Activated CD8-positive, alpha-beta memory T cell treated with anti-CD3 and anti-CD28 coated beads, Interleukin-2, amount 10 ng/mL, durations not matched to agents 7 days and 5 days (primary cell): ENCODE measurements at regions not wholly inside any gene's neighbourhood (a gene's known extent, or its start where the extent isn't known, plus 50 kb on each side); places are given as distances from the start of the nearest gene placed in this dataset.

Source experiments
- ATAC-seq: fragments of 150-1000 bp; cut with Tn5 transposase; one replicate; pipeline ENCODE4 v1.10.0; 2021; ENCODE audit warnings: moderate library complexity
- CTCF ChIA-PET: fragments of 350-600 bp; sonication (Branson Sonifier 250); formaldehyde crosslinking; loops from one replicate; lab custom pipeline; 2021; ENCODE audit warnings: antibody characterized with exemption; lab: Charles Lee
- DNase-seq: peaks from one replicate; pipeline ENCODE4 v3.0.0-alpha.2; 2020
- H3K27ac Mint-ChIP-seq: one replicate; pipeline ENCODE4 v1.8.0; 2021; ENCODE audit warnings: mild to moderate bottlenecking, mixed read lengths
- H3K27me3 Mint-ChIP-seq: one replicate; pipeline ENCODE4 v1.8.0; 2021; ENCODE audit warnings: mixed read lengths
- H3K36me3 Mint-ChIP-seq: one replicate; pipeline ENCODE4 v1.8.0; 2021; ENCODE audit warnings: mild to moderate bottlenecking, mixed read lengths
- H3K4me1 Mint-ChIP-seq: one replicate; pipeline ENCODE4 v1.8.0; 2021; ENCODE audit warnings: mixed read lengths
- H3K4me3 Mint-ChIP-seq: one replicate; pipeline ENCODE4 v1.8.0; 2021; ENCODE audit warnings: mild to moderate bottlenecking, moderate library complexity, mixed read lengths
- H3K9me3 Mint-ChIP-seq: one replicate; pipeline ENCODE4 v1.8.0; 2022; ENCODE audit warnings: low read depth, mixed read lengths

- Mint-ChIP-seq H3K9me3 (no peaks in the 10 kb centered on the region), H3K27ac (no peak overlapping the region), H3K36me3 (no peaks in the 10 kb centered on the region), H3K4me3 (no peak overlapping the region), H3K27me3 (peaks cover 12% of the 10 kb centered on the region), H3K4me1 (peaks cover 5% of the 10 kb centered on the region)
- ATAC-seq (peak; percentile 76), DNase-seq (no peak)
- CTCF ChIA-PET: interaction anchor here (0.8 kb wide), 1 partner anchor 192 kb away, joined by 3 read pairs; no protein-coding TSS in a partner anchor
Observed at GRCh38 chr6:170023620-170024521, 267.0 kb downstream of the DLL1 start.

- ATAC-seq (peak; percentile 61), DNase-seq (no peak)
- no peak overlapping the region for H3K4me3 Mint-ChIP-seq
- CTCF ChIA-PET: interaction anchor here (0.8 kb wide), 1 partner anchor 191 kb away, joined by 3 read pairs; no protein-coding TSS in a partner anchor
- H3K27ac Mint-ChIP-seq: no peak overlapping the region
- H3K27me3 Mint-ChIP-seq: peaks cover 19% of the 10 kb centered on the region
- H3K9me3 Mint-ChIP-seq: no peaks in the 10 kb centered on the region
- peaks cover 1% of the 10 kb centered on the region for H3K36me3 Mint-ChIP-seq
- H3K4me1 Mint-ChIP-seq: peaks cover 12% of the 10 kb centered on the region
Observed at GRCh38 chr6:170022827-170023619, 267.9 kb downstream of the DLL1 start.

GRCh38 chr6:170022291-170022722 is 268.6 kb downstream of the DLL1 start:
- no peak overlapping the region for H3K27ac Mint-ChIP-seq
- CTCF ChIA-PET: no interaction called here
- peak overlapping the region; percentile 18 for H3K4me3 Mint-ChIP-seq
- H3K4me1 Mint-ChIP-seq: peaks cover 19% of the 10 kb centered on the region
- H3K9me3 Mint-ChIP-seq: no peaks in the 10 kb centered on the region
- H3K27me3 Mint-ChIP-seq: peaks cover 26% of the 10 kb centered on the region
- ATAC-seq: no peak
- DNase-seq: no peak
- peaks cover 1% of the 10 kb centered on the region for H3K36me3 Mint-ChIP-seq

DNA sequence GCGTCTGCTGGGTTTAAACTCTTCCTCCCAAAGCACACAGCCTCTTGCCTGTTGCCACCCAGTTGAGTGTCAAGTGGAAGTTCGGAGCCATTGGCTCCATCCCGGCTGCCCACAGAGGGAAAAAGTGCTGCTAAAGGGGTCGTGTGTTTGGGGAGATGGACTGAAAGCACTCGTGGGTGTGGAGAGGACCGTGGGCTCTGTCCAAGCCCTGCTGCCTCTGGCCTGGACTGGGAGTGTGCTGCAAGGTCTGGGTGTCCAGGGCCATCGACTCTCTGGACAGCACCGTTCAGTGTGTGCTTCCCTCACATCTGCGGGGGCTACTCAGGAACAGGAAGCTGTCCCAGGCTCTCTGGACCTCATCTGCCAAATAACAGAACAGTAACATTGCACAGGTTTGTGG is 269.3 kb downstream of the DLL1 start:
- CTCF ChIA-PET: no interaction called here
- H3K27me3 Mint-ChIP-seq: peaks cover 31% of the 10 kb centered on the region
- no peak overlapping the region for H3K27ac Mint-ChIP-seq
- no peaks in the 10 kb centered on the region for H3K9me3 Mint-ChIP-seq
- DNase-seq (no peak), ATAC-seq (no peak)
- no peak overlapping the region for H3K4me3 Mint-ChIP-seq
- peaks cover 24% of the 10 kb centered on the region for H3K4me1 Mint-ChIP-seq
- peaks cover 1% of the 10 kb centered on the region for H3K36me3 Mint-ChIP-seq

DNA sequence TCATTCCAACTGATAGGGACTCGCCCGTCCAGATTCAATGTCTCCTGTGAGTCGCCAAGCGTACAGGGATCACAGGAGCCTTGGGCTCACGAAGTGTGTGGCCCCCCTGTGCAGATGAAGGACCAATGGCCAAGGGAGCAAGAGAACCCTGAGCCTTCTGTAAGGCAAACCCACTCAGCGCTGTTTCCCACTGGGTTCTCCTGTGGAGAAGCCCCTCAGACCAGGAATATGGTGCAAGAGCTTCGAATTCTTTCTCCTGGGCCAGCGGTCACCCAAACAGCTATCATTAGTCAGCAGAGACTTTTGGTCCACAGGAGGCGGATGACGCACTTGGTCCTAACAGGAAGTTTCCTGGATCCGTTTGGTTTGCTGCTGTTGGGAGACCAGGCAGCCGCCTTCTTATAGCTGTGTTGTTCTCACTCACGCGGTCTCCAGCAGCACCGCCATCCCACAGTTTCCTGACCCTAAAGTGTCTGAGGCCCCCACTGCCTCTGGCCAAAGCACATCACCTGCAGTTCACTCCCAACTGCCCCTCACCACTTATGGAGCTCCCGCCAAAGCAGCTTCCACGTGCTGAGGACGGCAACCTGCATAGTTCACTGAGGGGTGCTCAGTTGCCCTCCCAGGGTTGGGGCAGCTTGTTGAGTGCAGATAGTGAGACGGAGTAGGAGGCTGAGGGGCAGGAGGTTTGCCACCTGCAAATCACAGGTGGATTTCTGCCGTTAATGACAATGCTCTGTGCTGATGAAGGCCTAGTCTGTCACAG is 268.6 kb downstream of the ERMARD start:
- CTCF ChIA-PET: no interaction called here
- peaks cover 42% of the 10 kb centered on the region for H3K27me3 Mint-ChIP-seq

GRCh38 chr6:170018936-170019817 is 267.8 kb downstream of the ERMARD start:
- Mint-ChIP-seq H3K27me3 (peaks cover 50% of the 10 kb centered on the region), H3K36me3 (peaks cover 1% of the 10 kb centered on the region), H3K4me3 (no peak overlapping the region), H3K4me1 (peaks cover 24% of the 10 kb centered on the region), H3K27ac (no peak overlapping the region), H3K9me3 (no peaks in the 10 kb centered on the region)
- ATAC-seq (no peak), DNase-seq (no peak)
- CTCF ChIA-PET: no interaction called here

More for the DNA sequence above, 268.6 kb downstream of the ERMARD start:
- no peak for DNase-seq
- ATAC-seq: no peak
- Mint-ChIP-seq H3K4me3 (no peak overlapping the region), H3K27ac (no peak overlapping the region), H3K4me1 (peaks cover 24% of the 10 kb centered on the region), H3K9me3 (no peaks in the 10 kb centered on the region), H3K36me3 (peaks cover 1% of the 10 kb centered on the region)

DNA sequence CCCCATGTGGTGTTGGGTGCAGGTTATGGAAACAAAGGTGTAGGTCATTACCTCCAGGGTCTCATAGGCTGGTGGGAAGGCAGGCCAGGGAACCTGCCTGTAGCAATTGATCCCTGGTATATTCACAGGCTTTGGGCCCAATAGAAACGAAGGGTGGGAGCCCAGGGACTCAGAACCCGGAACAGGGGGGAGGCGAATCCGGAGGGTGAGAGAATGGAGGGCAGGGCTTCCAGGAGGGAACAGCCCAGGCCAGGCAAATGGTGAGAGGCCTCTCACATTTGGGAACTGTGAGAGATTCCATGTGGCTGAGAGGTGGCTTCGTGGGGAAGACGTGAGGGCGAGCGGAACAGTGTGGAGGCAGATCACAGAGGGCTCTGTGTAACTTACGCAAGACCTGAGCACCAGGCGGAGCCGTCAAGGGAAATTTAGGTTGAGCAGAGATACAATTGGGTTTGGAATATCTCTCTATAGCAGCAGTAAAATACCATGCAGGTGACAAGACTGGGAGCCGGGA is 267.1 kb downstream of the ERMARD start:
- peaks cover 57% of the 10 kb centered on the region for H3K27me3 Mint-ChIP-seq
- no peak for ATAC-seq
- DNase-seq: no peak
- no peak overlapping the region for H3K27ac Mint-ChIP-seq
- CTCF ChIA-PET: no interaction called here
- H3K36me3 Mint-ChIP-seq: peaks cover 4% of the 10 kb centered on the region
- H3K4me1 Mint-ChIP-seq: peaks cover 24% of the 10 kb centered on the region
- no peak overlapping the region for H3K4me3 Mint-ChIP-seq
- no peaks in the 10 kb centered on the region for H3K9me3 Mint-ChIP-seq

DNA sequence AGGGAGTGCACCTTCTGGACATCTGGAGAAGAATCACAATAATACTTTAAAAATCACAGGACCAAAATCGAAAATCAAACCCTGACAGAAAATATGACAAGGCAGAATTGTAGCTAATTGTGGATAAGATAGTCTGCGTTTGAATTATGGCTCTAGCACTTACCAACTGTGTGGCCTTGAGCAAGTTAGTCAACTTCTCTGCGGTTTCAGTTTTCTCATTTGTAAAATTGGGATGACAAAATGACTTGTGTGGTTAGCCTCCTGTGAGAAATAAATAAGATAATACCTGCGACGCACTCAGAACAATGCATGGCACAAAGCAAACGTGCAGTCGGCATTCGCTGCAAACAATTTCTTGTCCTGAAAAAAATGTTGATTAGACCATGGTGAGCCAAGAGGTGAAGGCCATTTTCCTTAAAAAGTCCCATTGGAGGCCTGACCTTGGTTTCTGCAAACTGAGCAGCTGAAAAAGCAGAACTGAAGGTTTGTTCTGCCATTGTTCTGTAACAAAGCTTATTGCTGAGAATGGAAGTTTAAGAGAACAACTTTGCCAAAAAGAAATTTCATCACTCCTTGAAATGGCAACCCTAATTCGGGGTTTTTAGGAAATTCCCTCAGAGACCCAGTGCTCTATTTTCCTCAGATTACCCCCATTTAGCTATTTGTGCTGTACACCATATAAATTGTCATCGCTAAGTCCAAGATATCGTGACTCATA is 266.3 kb downstream of the ERMARD start:
- H3K9me3 Mint-ChIP-seq: no peaks in the 10 kb centered on the region
- H3K27me3 Mint-ChIP-seq: peaks cover 63% of the 10 kb centered on the region
- H3K27ac Mint-ChIP-seq: no peak overlapping the region
- CTCF ChIA-PET: no interaction called here
- DNase-seq: peak; percentile 29
- H3K4me1 Mint-ChIP-seq: peaks cover 24% of the 10 kb centered on the region
- H3K36me3 Mint-ChIP-seq: peaks cover 4% of the 10 kb centered on the region
- no peak overlapping the region for H3K4me3 Mint-ChIP-seq
- ATAC-seq: peak; percentile 27

DNA sequence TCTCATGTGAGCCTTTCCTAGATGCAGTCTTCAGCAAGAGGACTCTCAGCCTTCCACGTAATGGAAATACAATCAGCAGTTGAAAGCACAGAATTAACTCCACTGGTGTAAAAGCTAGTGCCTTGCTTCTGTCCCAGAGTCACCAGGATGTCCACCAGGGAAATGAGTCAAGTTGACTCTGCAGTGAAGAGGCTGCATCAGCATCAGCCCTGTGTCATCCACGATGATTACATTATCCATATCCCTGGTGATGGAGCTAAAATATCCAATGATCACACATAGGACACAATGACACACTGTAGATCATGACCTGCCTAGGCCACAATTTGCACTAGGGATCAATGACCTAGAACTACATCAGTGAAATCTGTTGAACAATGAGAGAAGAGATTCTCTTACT is 262.4 kb downstream of the ERMARD start:
- Mint-ChIP-seq H3K36me3 (peaks cover 4% of the 10 kb centered on the region), H3K9me3 (no peaks in the 10 kb centered on the region), H3K27ac (no peak overlapping the region), H3K4me1 (peaks cover 19% of the 10 kb centered on the region), H3K4me3 (no peak overlapping the region), H3K27me3 (peaks cover 66% of the 10 kb centered on the region)
- CTCF ChIA-PET: no interaction called here
- ATAC-seq (no peak), DNase-seq (peak; percentile 15)

- CTCF ChIA-PET: no interaction called here
- Mint-ChIP-seq H3K4me1 (peaks cover 1% of the 10 kb centered on the region), H3K27ac (no peak overlapping the region), H3K9me3 (no peaks in the 10 kb centered on the region), H3K27me3 (peaks cover 49% of the 10 kb centered on the region), H3K36me3 (peaks cover 3% of the 10 kb centered on the region), H3K4me3 (no peak overlapping the region)
- DNase-seq (no peak), ATAC-seq (no peak)
Observed at GRCh38 chr6:170012037-170012330, 260.6 kb downstream of the ERMARD start.

GRCh38 chr6:170011204-170012036 is 260.0 kb downstream of the ERMARD start:
- H3K4me1 Mint-ChIP-seq: no peaks in the 10 kb centered on the region
- no peak for ATAC-seq
- peaks cover 46% of the 10 kb centered on the region for H3K27me3 Mint-ChIP-seq
- H3K4me3 Mint-ChIP-seq: no peak overlapping the region
- CTCF ChIA-PET: no interaction called here
- no peak overlapping the region for H3K27ac Mint-ChIP-seq
- DNase-seq: peak; percentile 26
- peaks cover 3% of the 10 kb centered on the region for H3K36me3 Mint-ChIP-seq
- no peaks in the 10 kb centered on the region for H3K9me3 Mint-ChIP-seq
